HPDE6-E6E7 (cell line): ENCODE measurements at regions not wholly inside any gene's neighbourhood (a gene's known extent, or its start where the extent isn't known, plus 50 kb on each side); places are given as distances from the start of the nearest gene placed in this dataset.

ENCODE experiments used
- DNase-seq: peaks from one replicate; pipeline ENCODE4 v3.0.0; 2011; ENCODE audit warnings: missing footprints; ENCODE audit errors: extremely low spot score

DNA sequence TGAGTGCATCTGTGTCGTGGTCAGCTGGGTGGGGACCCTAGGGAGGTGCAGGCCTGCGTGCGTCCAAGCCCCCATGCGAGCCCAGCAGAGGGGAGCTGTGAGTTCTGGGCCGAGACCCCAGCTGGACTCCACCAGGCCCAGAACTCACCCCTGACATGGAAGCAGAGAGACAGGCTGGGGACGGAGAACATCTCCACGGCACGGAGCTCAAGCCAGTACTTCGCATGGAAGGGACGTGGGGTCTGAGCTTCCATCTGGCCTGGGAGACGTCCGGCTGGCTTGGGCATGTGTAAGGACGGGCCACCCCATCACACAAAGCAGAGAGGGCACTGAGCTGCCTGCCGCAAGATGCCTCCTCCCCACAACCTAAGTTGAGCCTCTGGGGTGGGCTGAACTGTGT lies 422.4 kb downstream of the CTTN start:
- DNase-seq, result no peak

DNA sequence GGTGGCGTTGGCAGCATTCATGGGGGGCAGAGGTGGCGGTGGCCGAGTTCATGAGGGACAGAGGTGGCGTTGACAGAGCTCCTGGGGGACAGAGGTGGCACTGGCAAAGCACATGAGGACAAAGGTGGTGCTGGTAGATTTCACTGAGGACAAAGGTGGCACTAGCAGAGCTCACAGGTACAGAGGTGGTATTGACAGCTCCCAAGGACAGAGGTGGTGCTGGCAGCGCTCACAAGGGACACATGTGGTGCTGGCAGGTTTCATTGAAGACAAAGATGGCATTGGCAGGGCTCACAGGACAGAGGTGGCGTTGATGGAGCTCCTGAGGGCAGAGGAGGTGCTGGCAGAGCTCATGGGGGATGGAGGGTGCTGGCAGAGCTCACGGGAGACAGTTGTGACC lies 425.4 kb downstream of the CTTN start:
- DNase-seq, result no peak

GRCh38 chr11:70824605-70825245 lies 426.4 kb downstream of the CTTN start:
- no peak for DNase-seq

DNA sequence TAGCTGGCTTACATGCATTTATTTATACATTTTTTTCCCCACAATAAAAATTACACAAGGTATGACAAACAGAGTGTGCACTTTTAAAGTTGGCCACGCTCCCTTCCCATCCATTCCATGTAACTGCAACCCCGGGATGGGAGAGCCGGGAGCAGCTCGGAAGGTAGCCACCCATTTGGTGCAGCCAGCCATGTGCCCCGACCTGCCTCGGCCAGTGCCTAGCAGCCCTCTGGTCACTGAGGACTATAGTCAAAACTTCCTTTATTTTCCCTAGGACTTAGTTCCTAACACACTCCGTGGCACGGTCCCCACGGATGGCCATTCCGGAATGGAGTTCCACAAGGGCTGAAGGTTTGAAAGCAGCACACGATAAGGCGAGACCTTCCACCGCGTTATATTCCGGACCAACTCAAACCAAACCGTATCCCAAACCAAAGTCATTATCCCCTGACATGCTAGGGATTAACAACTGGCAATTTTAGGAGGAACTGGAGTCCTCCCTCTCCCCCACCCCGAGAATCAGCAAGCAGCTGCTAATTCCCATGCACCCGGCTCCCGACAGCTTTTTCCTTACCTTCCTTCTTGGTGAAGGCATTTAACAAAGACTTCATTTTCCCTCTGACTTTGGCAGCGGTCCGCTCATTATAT lies 426.4 kb downstream of the SHANK2 start:
- DNase-seq, result no peak

- no peak for DNase-seq
Observed at GRCh38 chr11:70826541-70827335, 425.6 kb downstream of the SHANK2 start.

DNA sequence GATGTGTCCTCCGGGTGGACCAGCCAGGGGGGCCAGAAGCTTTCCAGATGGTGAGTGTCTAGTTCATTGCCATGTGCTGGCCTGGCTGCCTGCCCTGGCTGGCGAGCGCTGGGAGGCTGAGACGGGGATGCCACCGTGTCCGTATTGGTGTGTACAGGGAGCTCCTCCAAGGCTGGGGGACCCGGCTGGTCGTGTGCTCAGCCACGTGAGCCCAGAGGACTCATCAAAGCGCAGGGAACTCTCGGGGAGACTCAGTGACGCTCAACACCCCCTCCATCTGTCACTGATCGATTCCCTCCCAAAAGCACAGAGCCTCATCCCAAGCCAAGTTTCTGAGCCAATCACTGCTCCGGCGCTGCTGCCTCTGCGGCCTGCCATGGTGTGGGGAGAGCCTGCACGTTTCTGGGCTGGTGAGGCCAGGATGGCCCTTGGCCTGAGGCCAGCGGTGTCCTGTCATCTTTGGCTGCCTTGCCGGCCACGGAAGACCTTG lies 423.7 kb downstream of the SHANK2 start:
- no peak for DNase-seq

DNA sequence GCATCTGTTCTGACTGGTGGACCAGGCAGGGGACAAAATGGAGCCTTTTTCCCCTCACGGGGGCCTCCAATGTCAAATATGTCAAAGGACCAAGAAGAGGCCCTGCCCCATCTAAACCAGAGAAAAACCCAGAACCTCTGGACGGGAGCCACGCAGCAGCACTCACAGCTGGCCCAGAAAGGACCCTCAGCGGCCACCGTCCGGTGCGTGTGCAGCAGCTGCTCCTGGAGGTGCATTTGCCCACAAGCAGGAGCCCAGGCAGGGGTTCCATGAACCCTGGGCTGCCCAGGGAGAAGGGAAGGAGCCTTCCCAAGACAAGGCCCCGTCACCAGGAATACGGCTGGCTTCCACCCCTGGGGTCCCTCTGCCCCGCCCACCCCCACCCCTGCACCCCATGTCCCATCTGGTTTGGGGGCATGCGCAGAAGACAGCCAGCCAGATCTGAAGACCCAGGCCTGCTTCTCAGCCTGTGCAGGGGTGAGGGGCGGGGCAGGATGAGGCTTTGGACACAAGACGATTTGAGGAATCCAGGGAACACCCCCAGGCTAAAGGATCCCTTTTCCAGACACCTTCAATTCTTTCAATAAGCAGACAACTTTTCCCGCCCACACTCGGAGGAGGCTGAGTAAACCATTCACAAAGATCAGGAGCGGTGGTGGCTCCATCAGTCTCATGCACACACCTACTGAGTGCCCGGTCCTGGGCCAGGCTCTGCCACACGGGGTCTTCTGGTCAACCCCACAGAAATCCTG lies 423.1 kb downstream of the SHANK2 start:
- no peak for DNase-seq

DNA sequence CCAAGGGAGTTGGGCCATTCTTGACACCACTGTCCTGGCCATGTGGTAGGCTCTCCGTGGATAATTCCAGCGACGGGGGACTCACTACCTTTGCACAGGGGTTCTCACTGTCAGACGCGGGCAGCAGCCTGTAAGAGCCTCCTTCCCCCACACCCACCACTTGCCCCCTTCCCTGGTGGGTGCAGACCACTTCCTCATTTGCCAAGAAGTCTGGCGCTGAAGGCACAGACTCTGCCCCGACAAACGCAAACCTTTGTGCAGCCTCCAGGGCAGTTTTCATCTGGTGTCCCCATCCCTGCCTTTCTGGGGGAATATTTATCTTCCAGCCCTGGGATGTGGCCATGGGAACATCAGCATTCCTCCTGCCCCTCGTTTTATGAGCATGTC lies 422.5 kb downstream of the SHANK2 start:
- no peak for DNase-seq

GRCh38 chr11:70833011-70833410 lies 419.4 kb downstream of the SHANK2 start:
- DNase-seq, result no peak

GRCh38 chr11:70833554-70833953 lies 418.8 kb downstream of the SHANK2 start:
- no peak for DNase-seq

GRCh38 chr11:70834277-70834940 lies 418.0 kb downstream of the SHANK2 start:
- DNase-seq, result no peak

- DNase-seq, result no peak
Observed at GRCh38 chr11:70834984-70835560, 417.3 kb downstream of the SHANK2 start.

DNA sequence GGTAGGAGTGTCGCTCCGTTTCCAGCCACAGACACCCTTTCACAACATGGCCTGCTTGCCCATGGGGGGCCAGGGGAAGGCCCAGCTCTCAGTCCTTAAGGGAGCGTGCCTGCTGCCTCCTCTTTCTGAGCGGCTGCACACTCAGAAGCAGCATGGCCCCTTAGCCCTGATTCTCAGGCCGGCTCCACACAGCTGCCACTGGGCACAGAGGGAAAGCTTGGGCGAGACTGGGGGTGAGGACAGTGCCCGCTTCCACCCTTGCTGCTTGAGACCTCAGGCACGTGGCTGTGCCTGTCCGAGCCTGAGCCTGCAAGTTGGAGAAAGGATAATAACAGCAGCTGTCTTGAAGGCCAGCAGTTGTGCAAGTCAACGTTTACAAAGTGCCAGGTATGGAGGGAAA lies 416.3 kb downstream of the SHANK2 start:
- no peak for DNase-seq

DNA sequence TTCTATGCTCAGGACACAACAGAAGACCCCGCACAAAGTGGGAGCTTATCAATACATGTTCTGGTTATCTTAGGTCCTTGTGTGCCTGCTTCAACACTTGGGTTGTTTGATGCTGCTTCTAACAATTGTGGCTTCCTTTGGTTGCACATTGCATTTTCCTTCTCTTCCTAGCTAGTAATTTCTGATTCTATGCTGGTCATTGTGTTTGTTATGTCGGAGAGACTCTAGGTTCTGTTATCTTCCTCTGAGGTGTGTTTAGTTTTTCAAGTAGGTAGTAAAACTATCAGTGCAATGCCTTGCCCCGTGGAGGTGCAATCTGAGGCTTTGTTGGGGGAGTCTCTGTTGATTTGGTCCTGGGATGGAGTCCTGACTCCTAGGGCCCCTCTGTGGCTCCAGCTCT lies 414.2 kb downstream of the SHANK2 start:
- no peak for DNase-seq

DNA sequence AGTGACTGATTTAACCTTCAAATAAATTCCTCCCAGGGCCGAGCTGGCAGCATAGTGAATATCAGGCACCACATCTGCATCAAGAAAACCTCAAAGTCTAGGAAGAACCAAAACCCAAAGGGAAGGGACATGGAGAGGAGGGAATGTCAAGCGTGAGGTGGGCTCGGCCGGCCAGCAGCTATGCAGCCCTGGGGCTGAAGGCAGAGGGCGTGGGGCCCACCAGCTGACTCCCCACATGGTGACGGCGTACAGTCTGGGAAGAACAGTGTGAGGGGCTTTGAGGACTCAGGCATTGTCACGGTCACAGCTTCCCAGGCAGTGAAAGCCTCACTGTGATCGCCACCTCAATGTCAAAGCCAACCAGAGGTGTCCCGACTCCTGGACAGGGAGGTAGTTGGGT lies 412.5 kb downstream of the SHANK2 start:
- no peak for DNase-seq

DNA sequence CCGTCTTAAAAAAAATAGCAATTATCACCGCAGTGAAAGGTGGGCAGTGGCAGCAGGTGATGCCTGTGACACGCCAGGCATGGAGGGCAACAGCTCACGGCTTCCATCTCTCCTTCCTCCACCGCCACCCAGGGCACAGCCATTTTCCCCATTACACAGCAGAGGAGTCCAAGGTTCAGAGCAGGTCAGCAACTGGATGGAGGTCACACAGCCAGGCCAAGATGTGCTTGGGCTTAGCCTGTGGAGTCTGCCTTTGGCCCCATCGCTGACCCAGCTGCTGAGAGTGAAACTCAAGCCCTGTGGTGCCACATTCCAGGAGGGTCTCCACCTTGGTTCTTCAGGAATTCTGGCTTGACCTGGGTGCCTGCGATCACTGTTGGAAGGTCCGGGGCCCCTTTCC lies 411.1 kb downstream of the SHANK2 start:
- no peak for DNase-seq

DNA sequence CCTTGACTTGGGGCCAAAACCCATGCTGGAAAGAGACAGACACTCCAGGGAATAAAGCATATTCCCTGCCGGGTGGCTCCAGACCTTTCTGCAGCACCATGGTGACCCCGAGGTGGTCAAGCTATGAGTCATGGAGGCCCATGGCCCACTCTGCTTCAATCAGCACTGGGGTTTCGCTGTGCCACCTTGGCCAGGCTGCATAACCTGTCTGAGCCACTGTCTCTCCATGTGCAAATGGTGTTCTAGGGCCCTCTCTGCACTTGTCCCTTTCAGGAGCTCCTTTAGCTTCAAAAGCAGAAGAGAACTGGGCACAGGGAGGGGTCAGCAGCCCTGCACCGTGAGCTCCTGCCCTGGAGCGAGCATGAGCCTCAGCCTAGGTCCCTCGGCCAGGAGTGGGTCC lies 410.1 kb downstream of the SHANK2 start:
- no peak for DNase-seq

DNA sequence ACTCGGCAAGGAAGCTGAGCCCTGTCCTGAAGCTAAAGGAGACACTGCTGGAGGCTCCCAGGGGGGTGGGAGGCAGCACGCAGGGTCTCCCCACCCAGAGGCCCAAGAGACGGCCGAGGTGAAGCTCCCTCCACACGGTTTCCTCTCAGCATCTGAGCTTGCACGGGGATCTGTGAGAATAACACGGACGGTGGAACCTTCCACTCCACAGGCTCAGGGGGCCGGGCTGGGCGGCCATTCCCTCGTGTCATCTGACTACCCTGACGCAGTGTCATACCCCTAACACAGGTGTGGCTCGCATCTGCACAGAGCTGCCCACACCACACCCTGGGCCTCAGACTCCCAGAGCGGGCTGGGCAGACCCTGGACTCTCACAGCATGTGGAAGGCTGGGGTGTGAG lies 409.7 kb downstream of the SHANK2 start:
- DNase-seq, result no peak

DNA sequence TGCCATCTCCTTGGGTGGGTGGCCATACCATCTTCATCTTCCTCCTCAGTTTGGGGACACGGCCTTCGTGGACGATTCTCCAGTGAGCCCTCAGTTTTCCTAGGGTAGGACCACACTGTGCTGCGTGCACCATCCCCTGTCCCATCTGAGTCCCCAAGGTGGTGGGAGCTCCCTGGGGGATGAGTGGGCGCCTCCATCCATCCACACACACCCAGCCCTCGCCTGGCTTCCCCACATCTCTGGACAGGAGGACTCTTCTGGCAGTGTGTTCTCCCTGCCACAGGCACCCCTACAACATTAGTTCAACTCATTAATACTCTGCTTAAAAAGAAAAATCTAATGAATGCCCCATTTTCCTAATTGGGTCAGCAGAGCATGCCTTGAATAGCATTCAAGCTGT lies 408.5 kb downstream of the SHANK2 start:
- no peak for DNase-seq

- DNase-seq, result no peak
Observed at GRCh38 chr11:70844387-70844786, 408.0 kb downstream of the SHANK2 start.

DNA sequence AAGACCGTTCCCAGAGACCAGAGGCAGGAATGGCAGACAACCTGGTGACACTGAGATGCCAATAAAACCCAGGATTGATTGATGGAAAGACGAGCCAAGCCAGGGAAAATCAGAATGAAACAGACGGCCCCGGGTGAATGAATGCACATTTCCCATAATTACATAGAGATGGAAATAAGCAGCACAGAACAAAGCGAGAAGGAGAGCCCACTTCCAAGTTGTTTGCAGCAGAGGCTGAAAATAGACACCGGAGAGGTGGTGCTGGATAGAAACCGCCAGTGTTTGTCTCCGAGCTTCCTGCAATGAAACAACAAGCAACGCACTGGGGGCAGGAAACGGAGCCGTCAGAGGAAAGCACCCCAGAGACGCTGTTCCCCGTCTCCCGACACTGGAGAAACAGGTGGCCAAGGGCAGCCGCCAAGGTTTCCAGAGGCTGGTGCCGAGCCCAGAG lies 406.8 kb downstream of the SHANK2 start:
- DNase-seq, result no peak
